ENCODE measurements at regions not wholly inside any gene's neighbourhood (a gene's known extent, or its start where the extent isn't known, plus 50 kb on each side); places are given as distances from the start of the nearest gene placed in this dataset.

GRCh38 chr5:40029711-40030495 lies 605.1 kb upstream of the DAB2 start:
- DNase-seq, result no peak

- DNase-seq, result no peak
Observed at GRCh38 chr5:40027400-40027799, 602.6 kb upstream of the DAB2 start.

GRCh38 chr5:40025586-40025985 lies 600.8 kb upstream of the DAB2 start:
- no peak for DNase-seq

GRCh38 chr5:40022057-40022456 lies 597.3 kb upstream of the DAB2 start:
- no peak for DNase-seq

- no peak for DNase-seq
Observed at GRCh38 chr5:40021007-40021406, 596.2 kb upstream of the DAB2 start.

- no peak for DNase-seq
Observed at GRCh38 chr5:40017918-40018317, 593.1 kb upstream of the DAB2 start.

GRCh38 chr5:40017135-40017534 lies 592.4 kb upstream of the DAB2 start:
- DNase-seq, result no peak

- DNase-seq, result no peak
Observed at GRCh38 chr5:40010436-40010835, 585.7 kb upstream of the DAB2 start.

- no peak for DNase-seq
Observed at GRCh38 chr5:40006260-40006659, 581.5 kb upstream of the DAB2 start.

- no peak for DNase-seq
Observed at GRCh38 chr5:40001796-40002195, 577.0 kb upstream of the DAB2 start.

- no peak for DNase-seq
Observed at GRCh38 chr5:39998518-39998917, 573.7 kb upstream of the DAB2 start.

- DNase-seq, result no peak
Observed at GRCh38 chr5:39995990-39996389, 571.2 kb upstream of the DAB2 start.

- DNase-seq, result no peak
Observed at GRCh38 chr5:39992617-39993202, 567.9 kb upstream of the DAB2 start.

GRCh38 chr5:39986614-39987013 lies 561.8 kb upstream of the DAB2 start:
- DNase-seq, result no peak

GRCh38 chr5:39980056-39980455 lies 555.3 kb upstream of the DAB2 start:
- no peak for DNase-seq

- DNase-seq, result no peak
Observed at GRCh38 chr5:39977066-39977655, 552.4 kb upstream of the DAB2 start.

GRCh38 chr5:39970117-39970798 lies 545.5 kb upstream of the DAB2 start:
- no peak for DNase-seq

- no peak for DNase-seq
Observed at GRCh38 chr5:39968381-39968780, 543.6 kb upstream of the DAB2 start.

GRCh38 chr5:39955156-39955555 lies 530.4 kb upstream of the DAB2 start:
- no peak for DNase-seq

- no peak for DNase-seq
Observed at GRCh38 chr5:39951070-39951469, 526.3 kb upstream of the DAB2 start.

GRCh38 chr5:39948867-39949468 lies 524.2 kb upstream of the DAB2 start:
- peak; percentile 35 for DNase-seq

GRCh38 chr5:39948341-39948740 lies 523.6 kb upstream of the DAB2 start:
- DNase-seq, result no peak

- no peak for DNase-seq
Observed at GRCh38 chr5:39947657-39948056, 522.9 kb upstream of the DAB2 start.

Measured in left hindlimb (tissue), 1 donor.